ENCODE measurements at regions not wholly inside any gene's neighbourhood (a gene's known extent, or its start where the extent isn't known, plus 50 kb on each side); places are given as distances from the start of the nearest gene placed in this dataset.

- no peak for ATAC-seq
- TF ChIP-seq CTCF (IDR thresholded peaks at IDR 0.05): no peak
- WGBS, 2 donors: 85 to 89% methylated on average over 1 to 2 of the region's 2 CpGs
Observed at GRCh38 chr4:82140422-82140821, 233.4 kb downstream of the HNRNPD start.

GRCh38 chr4:82139287-82139686, 234.5 kb downstream of the HNRNPD start:
- Histone ChIP-seq H3K27ac (no peak overlapping the region), H3K4me1 (no peaks in the 10 kb centered on the region), H3K4me3 (no peak overlapping the region), H3K27me3 (no peaks in the 10 kb centered on the region), H3K36me3 (no peaks in the 10 kb centered on the region), H3K9me3 (no peaks in the 10 kb centered on the region)
- WGBS, 2 donors: 84 to 95% methylated on average over 3 of the region's 3 CpGs
- no peak for DNase-seq
- no peak for ATAC-seq
- TF ChIP-seq CTCF (IDR thresholded peaks at IDR 0.05): no peak
- intact Hi-C loops (cut with DNase I): no loop called here

More at GRCh38 chr4:82140422-82140821, 233.4 kb downstream of the HNRNPD start:
- no peaks in the 10 kb centered on the region for H3K27me3 ChIP-seq
- H3K4me1 ChIP-seq: no peaks in the 10 kb centered on the region
- DNase-seq: no peak
- H3K36me3 ChIP-seq: no peaks in the 10 kb centered on the region
- H3K9me3 ChIP-seq: no peaks in the 10 kb centered on the region
- no peak overlapping the region for H3K4me3 ChIP-seq
- intact Hi-C loops (cut with DNase I): no loop called here
- H3K27ac ChIP-seq: no peak overlapping the region

- Histone ChIP-seq H3K27me3 (no peaks in the 10 kb centered on the region), H3K4me1 (no peaks in the 10 kb centered on the region), H3K36me3 (no peaks in the 10 kb centered on the region), H3K4me3 (no peak overlapping the region), H3K27ac (no peak overlapping the region), H3K9me3 (no peaks in the 10 kb centered on the region)
- 68 to 72% methylated on average over 4 of the region's 4 CpGs for WGBS, 2 donors
- TF ChIP-seq CTCF (IDR thresholded peaks at IDR 0.05): no peak
- DNase-seq (no peak), ATAC-seq (no peak)
- intact Hi-C loops (cut with DNase I): no loop called here
Observed at GRCh38 chr4:82138374-82138773, 235.4 kb downstream of the HNRNPD start.

GRCh38 chr4:82136161-82136801, 237.5 kb downstream of the HNRNPD start:
- no peaks in the 10 kb centered on the region for H3K4me1 ChIP-seq
- H3K27ac ChIP-seq: no peak overlapping the region
- ATAC-seq (no peak), DNase-seq (no peak)
- no peaks in the 10 kb centered on the region for H3K27me3 ChIP-seq
- no peak overlapping the region for H3K4me3 ChIP-seq
- no peaks in the 10 kb centered on the region for H3K9me3 ChIP-seq
- WGBS, 2 donors: 76 to 77% methylated on average over 2 of the region's 2 CpGs
- H3K36me3 ChIP-seq: no peaks in the 10 kb centered on the region
- TF ChIP-seq CTCF (IDR thresholded peaks at IDR 0.05): no peak
- intact Hi-C loops (cut with DNase I): no loop called here

Measured in heart right ventricle (tissue), 16 donors.